ENCODE measurements at regions not wholly inside any gene's neighbourhood (a gene's known extent, or its start where the extent isn't known, plus 50 kb on each side); places are given as distances from the start of the nearest gene placed in this dataset.
A peak's percentile ranks its signal among the peaks of the same experiment; 100 is the strongest.

DNA sequence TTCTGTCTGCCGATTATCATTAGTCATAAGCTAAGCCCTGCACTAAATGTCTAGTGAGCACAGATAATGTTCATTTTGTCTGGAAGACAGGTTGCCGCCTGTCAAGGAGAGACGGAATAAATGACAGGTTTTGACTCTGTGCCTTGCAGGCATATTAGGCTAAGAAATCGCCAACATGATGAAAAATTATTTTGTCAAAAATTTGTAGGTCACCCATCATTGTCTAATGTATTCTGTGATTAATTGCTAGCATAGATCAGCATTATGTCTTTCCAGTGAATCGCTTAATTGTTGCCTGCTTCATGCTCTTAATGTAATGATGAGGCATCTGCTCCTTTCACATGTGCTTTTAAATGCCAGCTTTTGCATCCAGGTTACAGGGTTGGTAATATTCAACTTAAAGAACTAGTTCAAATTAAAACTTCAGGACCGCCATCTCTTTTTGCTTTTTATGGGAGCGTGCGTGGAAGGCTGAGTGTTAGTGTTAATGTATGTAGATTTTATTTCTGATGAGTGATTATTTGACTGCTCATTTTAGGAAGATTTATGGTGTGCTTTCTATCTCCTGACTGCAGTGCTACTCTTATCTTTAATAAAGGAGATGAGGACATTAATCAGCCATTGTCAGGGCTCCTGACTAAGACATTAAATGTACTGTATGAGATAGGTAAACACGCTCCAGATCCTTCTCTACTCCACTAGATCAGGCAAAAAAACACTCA, 120.8 kb upstream of the MEIS2 start:
- H3K4me1 ChIP-seq (ENCODE audit: control insufficient read depth in 1 of 2, insufficient read depth in 2 of 2, low read depth in 1 of 2, low read length in 1 of 2): peaks cover 3 to 40% of the 10 kb centered on the region in 2 experiments; a peak in 2 of 4 replicates
- peak overlapping the region; percentile 14; the same call in 1 of the 2 replicates for H3K4me2 ChIP-seq
- H3K9me2 ChIP-seq: no peaks in the 10 kb centered on the region
- H3K27ac ChIP-seq (ENCODE audit: low read depth in 2 of 2, low read length in 1 of 2): peak overlapping the region; percentile 36 to 100; a peak in 3 of 4 replicates
- H3K9me3 ChIP-seq: no peaks in the 10 kb centered on the region
- no peaks in the 10 kb centered on the region for H4K20me1 ChIP-seq (ENCODE audit: insufficient read depth)
- TF ChIP-seq PBX3 (IDR thresholded peaks at IDR 0.05): peak; percentile 65
- no peak for TF ChIP-seq NRF1 (IDR thresholded peaks at IDR 0.05; ENCODE audit: low read depth, low read length)
- TF ChIP-seq TCF12 (IDR thresholded peaks at IDR 0.05): peak; percentile 16; the same call in 1 of the 2 replicates
- peak; percentile 64; the same call in 1 of the 2 replicates for TF ChIP-seq MXI1 (IDR thresholded peaks at IDR 0.05; ENCODE audit: low read depth, low read length)
- TF ChIP-seq POLR2AphosphoS5 (IDR thresholded peaks at IDR 0.05; ENCODE audit: low read depth, low read length): no peak
- no peak for TF ChIP-seq MEF2A (IDR thresholded peaks at IDR 0.05; ENCODE audit: borderline replicate concordance, low read depth)
- TF ChIP-seq SIN3A (IDR thresholded peaks at IDR 0.05; ENCODE audit: borderline replicate concordance, low read depth, low read length): no peak
- peak; percentile 12; the same call in 1 of the 2 replicates for TF ChIP-seq RAD21 (IDR thresholded peaks at IDR 0.05; ENCODE audit: low read length)
- TF ChIP-seq FOXJ3 (CRISPR knock-in tag; IDR thresholded peaks at IDR 0.05): peak; percentile 91
- no peak for TF ChIP-seq EZH2phosphoT487 (IDR thresholded peaks at IDR 0.05; ENCODE audit: borderline replicate concordance, low read depth)
- TF ChIP-seq FOSL2 (IDR thresholded peaks at IDR 0.05; ENCODE audit: borderline replicate concordance, low read depth): no peak
- peak; percentile 19 to 97 for TF ChIP-seq EP300 (IDR thresholded peaks at IDR 0.05; ENCODE audit: borderline replicate concordance in 1 of 2, low read depth in 1 of 2, low read length in 1 of 2)
- TF ChIP-seq TEAD4 (IDR thresholded peaks at IDR 0.05; ENCODE audit: borderline replicate concordance, insufficient read depth): peak; percentile 29
- peak; percentile 58 for TF ChIP-seq CHD2 (IDR thresholded peaks at IDR 0.05; ENCODE audit: low read length, partially characterized antibody)
- no peak for TF ChIP-seq FOXM1 (IDR thresholded peaks at IDR 0.05; ENCODE audit: low read depth)
- peak; percentile 62 for TF ChIP-seq RCOR1 (IDR thresholded peaks at IDR 0.05; ENCODE audit: low read length)
- peak; percentile 42; the same call in 1 of the 2 replicates for TF ChIP-seq JUND (IDR thresholded peaks at IDR 0.05)
- TF ChIP-seq ZBTB33 (IDR thresholded peaks at IDR 0.05; ENCODE audit: borderline replicate concordance, low read depth): no peak
- TF ChIP-seq GATA2 (CRISPR knock-in tag; IDR thresholded peaks at IDR 0.05): peak; percentile 94
- no peak for TF ChIP-seq REST (IDR thresholded peaks at IDR 0.05; ENCODE audit: low read depth, low read length)
- no peaks in the 10 kb centered on the region for H3K27me3 ChIP-seq (ENCODE audit: insufficient read depth)
- H3K4me3 ChIP-seq (ENCODE audit: low read depth in 2 of 2, low read length in 1 of 2): peak overlapping the region; percentile 11 to 35; a peak in 2 of 4 replicates
- no peaks in the 10 kb centered on the region for H3K36me3 ChIP-seq (replicated peaks in 1 of 2; ENCODE audit: control insufficient read depth in 1 of 2, insufficient read depth in 2 of 2, low read length in 1 of 2)
- peak overlapping the region; percentile 71; the same call in 1 of the 2 replicates for H2AFZ ChIP-seq (ENCODE audit: low read depth)
- DNase-seq: peak; percentile 18
- WGBS (ENCODE audit: low lambda C conversion rate): 17% methylated on average over 9 of the region's 9 CpGs
- no peaks in the 10 kb centered on the region for H3K79me2 ChIP-seq (ENCODE audit: insufficient read depth)
- ChIA-PET CTCF (interaction anchor here (0.7 to 5.6 kb wide), 14 partner anchors 10 to 672 kb away, joined by 3 to 42 read pairs (median 3); no protein-coding TSS in a partner anchor), POLR2A (interaction anchor here (0.7 to 2.5 kb wide), 11 partner anchors 12 to 669 kb away, joined by 3 to 26 read pairs (median 5); partner anchors contain the start of gene MEIS2)
- peaks cover 8% of the 10 kb centered on the region for H3F3A ChIP-seq (replicated peaks; ENCODE audit: insufficient read depth)
- no peak overlapping the region for H3K9ac ChIP-seq

Measured in SK-N-SH (cell line).